BE2C (cell line): ENCODE measurements at regions not wholly inside any gene's neighbourhood (a gene's known extent, or its start where the extent isn't known, plus 50 kb on each side); places are given as distances from the start of the nearest gene placed in this dataset.

Source experiments
- DNase-seq: peaks from one replicate; pipeline ENCODE4 v3.0.0-alpha.2; 2020
- H3K27me3 ChIP-seq: fragments of 250-450 bp; sonication (Bioruptor Pico); 2 replicates; pipeline ENCODE4 v1.5.1; 2020; ENCODE audit warnings: mild to moderate bottlenecking
- H3K36me3 ChIP-seq: fragments of 250-450 bp; sonication (Bioruptor Pico); 2 replicates; pipeline ENCODE4 v1.5.1; 2020; ENCODE audit warnings: mild to moderate bottlenecking
- H3K4me1 ChIP-seq: fragments of 250-450 bp; sonication (Bioruptor Pico); 2 replicates; pipeline ENCODE4 v1.5.1; 2020
- H3K4me3 ChIP-seq: 2 replicates; pipeline ENCODE4 v1.5.1; 2011; ENCODE audit warnings: low read depth, low read length
- H3K9me3 ChIP-seq: fragments of 250-450 bp; sonication (Bioruptor Pico); 2 replicates; pipeline ENCODE4 v1.5.1; 2020
- CTCF ChIP-seq: IDR thresholded peaks from 2 replicates; pipeline ENCODE4 v1.5.1; 2012; ENCODE audit warnings: mild to moderate bottlenecking, low read depth, low read length

GRCh38 chr3:62982795-62983455, 107.7 kb upstream of the CADPS start:
- no peaks in the 10 kb centered on the region for H3K9me3 ChIP-seq
- TF ChIP-seq CTCF = no peak
- no peaks in the 10 kb centered on the region for H3K4me1 ChIP-seq
- H3K36me3 ChIP-seq = no peaks in the 10 kb centered on the region
- H3K4me3 ChIP-seq = no peak overlapping the region
- H3K27me3 ChIP-seq = no peaks in the 10 kb centered on the region
- no peak for DNase-seq

- TF ChIP-seq CTCF = no peak
- Histone ChIP-seq H3K4me3 (no peak overlapping the region), H3K27me3 (no peaks in the 10 kb centered on the region), H3K36me3 (no peaks in the 10 kb centered on the region), H3K9me3 (no peaks in the 10 kb centered on the region), H3K4me1 (no peaks in the 10 kb centered on the region)
- DNase-seq = no peak
Measured at GRCh38 chr3:62986061-62986460, 110.8 kb upstream of the CADPS start.

GRCh38 chr3:62987721-62988120, 112.5 kb upstream of the CADPS start:
- H3K4me1 ChIP-seq = no peaks in the 10 kb centered on the region
- TF ChIP-seq CTCF = no peak
- no peaks in the 10 kb centered on the region for H3K36me3 ChIP-seq
- H3K9me3 ChIP-seq = no peaks in the 10 kb centered on the region
- no peak for DNase-seq
- no peaks in the 10 kb centered on the region for H3K27me3 ChIP-seq
- H3K4me3 ChIP-seq = no peak overlapping the region

- Histone ChIP-seq H3K36me3 (no peaks in the 10 kb centered on the region), H3K4me1 (no peaks in the 10 kb centered on the region; the same call in 1 of the 2 replicates), H3K4me3 (no peak overlapping the region), H3K9me3 (no peaks in the 10 kb centered on the region), H3K27me3 (no peaks in the 10 kb centered on the region)
- no peak for DNase-seq
- TF ChIP-seq CTCF = no peak
Measured at GRCh38 chr3:62990704-62991413, 115.6 kb upstream of the CADPS start.

- TF ChIP-seq CTCF = no peak
- no peaks in the 10 kb centered on the region for H3K27me3 ChIP-seq
- no peaks in the 10 kb centered on the region; the same call in 1 of the 2 replicates for H3K4me1 ChIP-seq
- no peak overlapping the region for H3K4me3 ChIP-seq
- H3K36me3 ChIP-seq = no peaks in the 10 kb centered on the region
- H3K9me3 ChIP-seq = no peaks in the 10 kb centered on the region
- DNase-seq = no peak
Measured at GRCh38 chr3:62992520-62992919, 117.3 kb upstream of the CADPS start.

- DNase-seq = no peak
- Histone ChIP-seq H3K4me3 (no peak overlapping the region), H3K9me3 (no peaks in the 10 kb centered on the region), H3K27me3 (no peaks in the 10 kb centered on the region), H3K4me1 (no peaks in the 10 kb centered on the region; the same call in none of the 2 replicates), H3K36me3 (no peaks in the 10 kb centered on the region)
- no peak for TF ChIP-seq CTCF
Measured at GRCh38 chr3:62995119-62995518, 119.9 kb upstream of the CADPS start.
